SK-N-SH (cell line): ENCODE measurements at regions not wholly inside any gene's neighbourhood (a gene's known extent, or its start where the extent isn't known, plus 50 kb on each side); places are given as distances from the start of the nearest gene placed in this dataset.

Experiments
- CTCF ChIA-PET: fragments of 300-600, 350-600 bp; formaldehyde crosslinking; extraction: SDS; loops from one replicate; lab custom pipeline; 2021; lab: Yijun Ruan, JAX
- POLR2A ChIA-PET: fragments of 350-600 bp; sonication (Branson Sonifier 250); formaldehyde crosslinking; extraction: SDS; loops from one replicate; lab custom pipeline; 2020; ENCODE audit warnings: antibody characterized with exemption, inconsistent platforms; lab: Yijun Ruan, JAX
- DNase-seq: peaks from one replicate; pipeline ENCODE4 v3.0.0; 2012
- H2AFZ ChIP-seq: fragments of 200-600 bp; sonication (generic); 2 replicates; pipeline ENCODE4 v1.8.1; 2016; ENCODE audit warnings: antibody characterized with exemption, mild to moderate bottlenecking, low read depth
- H3F3A ChIP-seq: fragments of 200-600 bp; sonication (generic); replicated peaks from 2 replicates; pipeline ENCODE3; 2016; ENCODE audit warnings: antibody characterized with exemption, mild to moderate bottlenecking; ENCODE audit not compliant: insufficient read depth
- H3K27ac ChIP-seq, 2 experiments: fragments of 200-500 bp in 1 of 2; fragments of 200-600 bp in 1 of 2; sonication (Bioruptor generic) in 1 of 2; sonication (generic), shearing (Covaris generic) in 1 of 2; 2 replicates each; pipeline versions ENCODE4 v1.5.1 to v1.6.1; 2014 to 2016; ENCODE audit warnings: low read depth in 2 of 2, inconsistent platforms in 1 of 2, low read length in 1 of 2, mild to moderate bottlenecking in 1 of 2, mixed read lengths in 1 of 2
- H3K27me3 ChIP-seq: fragments of 200-600 bp; sonication (generic), shearing (Covaris generic); 2 replicates; pipeline ENCODE4 v1.6.1; 2016; ENCODE audit warnings: mixed run types; ENCODE audit not compliant: insufficient read depth
- H3K36me3 ChIP-seq, 2 experiments: fragments of 200-500 bp in 1 of 2; fragments of 200-600 bp in 1 of 2; sonication (Bioruptor generic) in 1 of 2; sonication (generic) in 1 of 2; replicated peaks in 1 of 2; 2 replicates each; pipeline versions ENCODE3 to v1.5.1; 2014 to 2016; ENCODE audit warnings: low read length in 1 of 2, mild to moderate bottlenecking in 1 of 2; ENCODE audit not compliant: insufficient read depth in 2 of 2, control insufficient read depth in 1 of 2
- H3K4me1 ChIP-seq, 2 experiments: fragments of 200-500 bp in 1 of 2; fragments of 200-600 bp in 1 of 2; sonication (Bioruptor generic) in 1 of 2; sonication (generic), shearing (Covaris generic) in 1 of 2; 2 replicates each; pipeline versions ENCODE4 v1.5.1 to v1.6.1; 2014 to 2016; ENCODE audit warnings: low read depth in 1 of 2, low read length in 1 of 2, mixed run types in 1 of 2; ENCODE audit not compliant: insufficient read depth in 2 of 2, control insufficient read depth in 1 of 2
- H3K4me2 ChIP-seq: fragments of 200-600 bp; sonication (generic), shearing (Covaris generic); 2 replicates; pipeline ENCODE4 v1.6.1; 2017; ENCODE audit warnings: mixed run types
- H3K4me3 ChIP-seq, 2 experiments: fragments of 200-500 bp in 1 of 2; fragments of 200-600 bp in 1 of 2; sonication (Bioruptor generic) in 1 of 2; sonication (generic), shearing (Covaris generic) in 1 of 2; 2 replicates each; pipeline versions ENCODE4 v1.5.1 to v1.8.1; 2014 to 2016; ENCODE audit warnings: low read depth in 2 of 2, inconsistent platforms in 1 of 2, low read length in 1 of 2, mild to moderate bottlenecking in 1 of 2, mixed read lengths in 1 of 2, moderate library complexity in 1 of 2
- H3K79me2 ChIP-seq: fragments of 200-600 bp; sonication (generic); 2 replicates; pipeline ENCODE4 v1.8.1; 2017; ENCODE audit warnings: mild to moderate bottlenecking; ENCODE audit not compliant: insufficient read depth
- H3K9ac ChIP-seq: fragments of 200-600 bp; sonication (generic); 2 replicates; pipeline ENCODE4 v1.6.1; 2017; ENCODE audit warnings: mixed run types
- H3K9me2 ChIP-seq: fragments of 200-600 bp; sonication (generic); 2 replicates; pipeline ENCODE4 v1.6.1; 2017; ENCODE audit warnings: mixed run types
- H3K9me3 ChIP-seq: fragments of 200-600 bp; sonication (generic); 2 replicates; pipeline ENCODE4 v1.6.1; 2017; ENCODE audit warnings: mixed run types, mild to moderate bottlenecking, moderate library complexity
- H4K20me1 ChIP-seq: fragments of 200-600 bp; sonication (generic); 2 replicates; pipeline ENCODE4 v1.6.1; 2017; ENCODE audit warnings: mild to moderate bottlenecking, mixed run types; ENCODE audit not compliant: insufficient read depth
- FOSL2 ChIP-seq: IDR thresholded peaks from 2 replicates; pipeline ENCODE4 v1.4.0; 2012; ENCODE audit warnings: low read depth, mild to moderate bottlenecking, moderate library complexity, borderline replicate concordance
- GABPA ChIP-seq: IDR thresholded peaks from 2 replicates; pipeline ENCODE4 v1.4.0; 2012; ENCODE audit warnings: low read depth, mild to moderate bottlenecking
- GATA2 ChIP-seq: sonication (generic); formaldehyde crosslinking; IDR thresholded peaks from 2 replicates; pipeline ENCODE4 v1.5.0; 2020; ENCODE audit warnings: mild to moderate bottlenecking, missing genetic modification reagents
- JUND ChIP-seq: IDR thresholded peaks from 2 replicates; pipeline ENCODE4 v1.4.0; 2012
- MAX ChIP-seq: IDR thresholded peaks from 2 replicates; pipeline ENCODE4 v1.4.0; 2012; ENCODE audit warnings: low read depth
- MXI1 ChIP-seq: IDR thresholded peaks from 2 replicates; pipeline ENCODE4 v1.6.1; 2012; ENCODE audit warnings: mild to moderate bottlenecking, low read depth, low read length, improper control_type of control experiment
- POLR2AphosphoS5 ChIP-seq: IDR thresholded peaks from 2 replicates; pipeline ENCODE4 v1.6.1; 2012; ENCODE audit warnings: low read depth, low read length
- RXRA ChIP-seq: IDR thresholded peaks from 2 replicates; pipeline ENCODE4 v1.4.0; 2012; ENCODE audit warnings: low read depth, mild to moderate bottlenecking, borderline replicate concordance
- SIN3A ChIP-seq: IDR thresholded peaks from 2 replicates; pipeline ENCODE4 v1.6.1; 2012; ENCODE audit warnings: low read depth, mild to moderate bottlenecking, low read length, moderate library complexity, borderline replicate concordance
- TCF12 ChIP-seq: IDR thresholded peaks from 2 replicates; pipeline ENCODE4 v1.4.0; 2012
- TEAD4 ChIP-seq: IDR thresholded peaks from 2 replicates; pipeline ENCODE4 v1.4.0; 2012; ENCODE audit warnings: mild to moderate bottlenecking, borderline replicate concordance; ENCODE audit not compliant: insufficient read depth
- USF1 ChIP-seq: IDR thresholded peaks from 2 replicates; pipeline ENCODE4 v1.4.0; 2012; ENCODE audit warnings: low read depth, borderline replicate concordance
- ZBTB33 ChIP-seq: IDR thresholded peaks from 2 replicates; pipeline ENCODE4 v1.4.0; 2012; ENCODE audit warnings: low read depth, borderline replicate concordance
- WGBS: methylation state at CpG from one replicate; pipeline ENCODE4 v1.1.6; 2017; ENCODE audit warnings: low lambda C conversion rate; 5-methylcytosine and 5-hydroxymethylcytosine counted together
- TF ChIP-seq, protein P1 (sequence below): IDR thresholded peaks from 2 replicates; pipeline ENCODE4; 2012

- Histone ChIP-seq H3K4me1 (peaks cover 3 to 29% of the 10 kb centered on the region in 2 experiments; a peak in 3 of 4 replicates), H3K4me3 (no peak overlapping the region), H3K79me2 (no peaks in the 10 kb centered on the region), H3K36me3 (no peaks in the 10 kb centered on the region), H3K4me2 (no peak overlapping the region), H3K9me3 (no peaks in the 10 kb centered on the region), H3K9ac (no peak overlapping the region), H3K9me2 (no peaks in the 10 kb centered on the region), H3K27me3 (no peaks in the 10 kb centered on the region), H3F3A (peaks cover 35% of the 10 kb centered on the region), H2AFZ (no peak overlapping the region), H3K27ac (no peak overlapping the region), H4K20me1 (no peaks in the 10 kb centered on the region)
- TF ChIP-seq USF1 (no peak), JUND (peak; percentile 23; the same call in 1 of the 2 replicates), TCF12 (peak; percentile 68), POLR2AphosphoS5 (no peak), MAX (no peak), GATA2 (CRISPR knock-in tag) (no peak), RXRA (no peak; the same call in 1 of the 2 replicates), ZBTB33 (no peak), SIN3A (no peak), FOSL2 (no peak), MXI1 (no peak)
- TF ChIP-seq, protein P1, sequence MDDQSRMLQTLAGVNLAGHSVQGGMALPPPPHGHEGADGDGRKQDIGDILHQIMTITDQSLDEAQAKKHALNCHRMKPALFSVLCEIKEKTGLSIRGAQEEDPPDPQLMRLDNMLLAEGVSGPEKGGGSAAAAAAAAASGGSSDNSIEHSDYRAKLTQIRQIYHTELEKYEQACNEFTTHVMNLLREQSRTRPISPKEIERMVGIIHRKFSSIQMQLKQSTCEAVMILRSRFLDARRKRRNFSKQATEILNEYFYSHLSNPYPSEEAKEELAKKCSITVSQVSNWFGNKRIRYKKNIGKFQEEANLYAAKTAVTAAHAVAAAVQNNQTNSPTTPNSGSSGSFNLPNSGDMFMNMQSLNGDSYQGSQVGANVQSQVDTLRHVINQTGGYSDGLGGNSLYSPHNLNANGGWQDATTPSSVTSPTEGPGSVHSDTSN, result peak; percentile 34; the same call in 1 of the 2 replicates
- CTCF ChIA-PET, result no interaction called here
- no peak for DNase-seq
- POLR2A ChIA-PET, result no interaction called here
- WGBS, result 51% methylated on average over 3 of the region's 3 CpGs
Measured at GRCh38 chr7:46226860-46227259, 305.8 kb upstream of the IGFBP3 start.

GRCh38 chr7:46224363-46224762 lies 303.3 kb upstream of the IGFBP3 start:
- Histone ChIP-seq H3K9me3 (no peaks in the 10 kb centered on the region), H3K27me3 (no peaks in the 10 kb centered on the region), H3K9me2 (no peaks in the 10 kb centered on the region), H2AFZ (no peak overlapping the region), H3K4me1 (peaks cover 0 to 15% of the 10 kb centered on the region in 2 experiments; a peak in 2 of 4 replicates), H3K36me3 (no peaks in the 10 kb centered on the region), H3K4me2 (no peak overlapping the region), H3K27ac (no peak overlapping the region), H3F3A (peaks cover 12% of the 10 kb centered on the region), H4K20me1 (no peaks in the 10 kb centered on the region), H3K79me2 (no peaks in the 10 kb centered on the region), H3K9ac (no peak overlapping the region), H3K4me3 (no peak overlapping the region)
- WGBS, result 64% methylated on average over 5 of the region's 5 CpGs
- POLR2A ChIA-PET, result no interaction called here
- no peak for DNase-seq
- CTCF ChIA-PET, result interaction anchor here (0.7 to 1.5 kb wide), 2 partner anchors 302 to 307 kb away, joined by 4 read pairs; no protein-coding TSS in a partner anchor
- TF ChIP-seq GABPA, result no peak
- no peak for TF ChIP-seq TEAD4
- TF ChIP-seq SIN3A, result no peak
